ENCODE measurements at regions not wholly inside any gene's neighbourhood (a gene's known extent, or its start where the extent isn't known, plus 50 kb on each side); places are given as distances from the start of the nearest gene placed in this dataset.

DNA sequence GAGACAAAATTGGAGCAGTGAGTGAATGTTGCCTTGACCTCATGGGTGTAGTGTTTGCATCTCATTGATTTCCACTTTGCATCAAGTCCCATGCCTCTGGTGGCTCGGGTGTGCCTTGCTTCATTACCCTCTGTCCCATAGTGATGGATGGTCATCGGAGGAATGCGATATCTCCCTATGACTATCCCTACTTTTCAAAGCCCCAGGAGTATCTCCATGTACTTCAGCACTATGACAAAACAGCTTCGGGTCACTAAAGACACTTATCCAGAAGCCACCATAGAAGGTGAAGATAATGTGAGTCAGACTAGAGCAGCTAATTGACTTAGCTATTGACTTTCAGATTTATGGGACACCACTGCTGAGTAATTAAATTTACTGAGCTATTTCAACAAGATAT is 355.1 kb upstream of the CCDC196 start:
- H3K4me3 ChIP-seq (ENCODE audit: low read length), result no peak overlapping the region
- H3K27me3 ChIP-seq (ENCODE audit: insufficient read depth, low read length, poor library complexity), result no peaks in the 10 kb centered on the region
- DNase-seq, result no peak
- H3K23ac ChIP-seq (ENCODE audit: low read length), result no peak overlapping the region
- H2BK5ac ChIP-seq (ENCODE audit: low read length), result no peak overlapping the region
- H2BK15ac ChIP-seq (replicated peaks; ENCODE audit: low read depth), result no peak overlapping the region
- H4K8ac ChIP-seq (ENCODE audit: low read depth, low read length), result no peak overlapping the region
- no peak overlapping the region for H3K4me2 ChIP-seq (ENCODE audit: low read length)
- H2BK120ac ChIP-seq (ENCODE audit: low read depth, low read length), result no peak overlapping the region
- H3K4me1 ChIP-seq (ENCODE audit: control insufficient read depth, low read depth, low read length), result no peaks in the 10 kb centered on the region
- no peak overlapping the region for H3K56ac ChIP-seq (ENCODE audit: low read length)
- H3K36me3 ChIP-seq (ENCODE audit: control insufficient read depth, insufficient read depth, low read length), result no peaks in the 10 kb centered on the region
- no peaks in the 10 kb centered on the region for H3K79me1 ChIP-seq (ENCODE audit: low read length)
- no peak overlapping the region for H3K4ac ChIP-seq (ENCODE audit: low read depth, low read length)
- no CpG with 5 or more reads among the region's 4 CpGs for WGBS (ENCODE audit: extremely low coverage, insufficient coverage, low lambda C conversion rate)
- H4K5ac ChIP-seq (ENCODE audit: low read length), result no peak overlapping the region
- no peak overlapping the region for H3K27ac ChIP-seq (ENCODE audit: low read depth, low read length)
- no peak overlapping the region for H2AK5ac ChIP-seq (ENCODE audit: low read length)
- H3K79me2 ChIP-seq (ENCODE audit: control insufficient read depth, insufficient read depth, low read length), result no peaks in the 10 kb centered on the region
- no peak overlapping the region for H3K9ac ChIP-seq (ENCODE audit: low read length)
- no peak overlapping the region for H3K18ac ChIP-seq (ENCODE audit: low read length)

DNA sequence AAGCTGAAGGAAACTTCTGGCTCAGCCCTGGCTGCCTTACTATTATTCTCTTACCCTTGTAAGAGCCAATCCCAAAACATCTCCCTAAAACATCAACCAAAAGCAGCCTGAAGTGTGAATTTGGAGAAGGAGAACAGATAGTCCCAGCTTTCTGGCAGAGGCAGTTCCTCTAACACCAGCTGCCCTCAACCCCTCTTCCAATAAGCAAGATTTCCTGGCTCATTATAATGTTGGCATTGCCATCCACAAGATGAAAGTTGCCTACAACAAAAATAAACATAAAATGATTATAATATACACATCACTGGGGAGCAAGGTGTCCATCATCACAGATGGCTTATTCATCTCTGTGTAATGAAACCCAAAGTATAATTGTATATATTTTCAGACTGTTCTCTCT is 352.5 kb upstream of the CCDC196 start:
- H3K79me1 ChIP-seq (ENCODE audit: low read length), result no peaks in the 10 kb centered on the region
- no peak overlapping the region for H3K4me2 ChIP-seq (ENCODE audit: low read length)
- H3K27ac ChIP-seq (ENCODE audit: low read depth, low read length), result no peak overlapping the region
- H3K4me3 ChIP-seq (ENCODE audit: low read length), result no peak overlapping the region
- DNase-seq, result no peak
- no peak overlapping the region for H4K8ac ChIP-seq (ENCODE audit: low read depth, low read length)
- H3K27me3 ChIP-seq (ENCODE audit: insufficient read depth, low read length, poor library complexity), result no peaks in the 10 kb centered on the region
- H2BK120ac ChIP-seq (ENCODE audit: low read depth, low read length), result no peak overlapping the region
- no peaks in the 10 kb centered on the region for H3K4me1 ChIP-seq (ENCODE audit: control insufficient read depth, low read depth, low read length)
- no peaks in the 10 kb centered on the region for H3K79me2 ChIP-seq (ENCODE audit: control insufficient read depth, insufficient read depth, low read length)
- no peak overlapping the region for H3K23ac ChIP-seq (ENCODE audit: low read length)
- H3K18ac ChIP-seq (ENCODE audit: low read length), result no peak overlapping the region
- no peak overlapping the region for H3K4ac ChIP-seq (ENCODE audit: low read depth, low read length)
- no peak overlapping the region for H2AK5ac ChIP-seq (ENCODE audit: low read length)
- no peaks in the 10 kb centered on the region for H3K36me3 ChIP-seq (ENCODE audit: control insufficient read depth, insufficient read depth, low read length)
- no peak overlapping the region for H4K5ac ChIP-seq (ENCODE audit: low read length)
- no peak overlapping the region for H3K9ac ChIP-seq (ENCODE audit: low read length)
- no peak overlapping the region for H2BK5ac ChIP-seq (ENCODE audit: low read length)
- no peak overlapping the region for H2BK15ac ChIP-seq (replicated peaks; ENCODE audit: low read depth)
- no peak overlapping the region for H3K56ac ChIP-seq (ENCODE audit: low read length)

DNA sequence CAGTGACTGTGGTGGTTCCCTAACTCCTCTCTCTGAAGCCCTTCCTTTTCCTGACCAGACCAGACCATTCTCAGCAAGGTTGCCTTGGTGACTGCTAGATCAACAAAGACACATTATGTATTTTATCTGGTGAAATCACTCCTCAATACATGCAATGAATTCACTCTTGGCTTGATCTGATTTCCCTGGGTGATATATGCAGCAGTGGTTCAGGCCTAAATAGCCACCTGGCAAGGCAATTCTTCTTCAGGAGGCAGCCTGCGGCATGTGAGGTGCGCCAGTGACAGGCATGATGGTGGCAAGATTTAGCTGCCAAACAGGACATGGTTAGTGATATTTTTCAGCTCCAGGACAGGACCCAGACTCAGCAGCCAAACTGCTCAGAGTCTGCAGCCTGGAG is 350.3 kb upstream of the CCDC196 start:
- Histone ChIP-seq H3K36me3 (ENCODE audit: control insufficient read depth, insufficient read depth, low read length) (no peaks in the 10 kb centered on the region), H3K27me3 (ENCODE audit: insufficient read depth, low read length, poor library complexity) (no peaks in the 10 kb centered on the region), H4K5ac (ENCODE audit: low read length) (no peak overlapping the region), H3K9ac (ENCODE audit: low read length) (no peak overlapping the region), H3K4me3 (ENCODE audit: low read length) (no peak overlapping the region), H3K4me2 (ENCODE audit: low read length) (no peak overlapping the region), H3K56ac (ENCODE audit: low read length) (no peak overlapping the region), H2BK120ac (ENCODE audit: low read depth, low read length) (no peak overlapping the region), H3K23ac (ENCODE audit: low read length) (no peak overlapping the region), H3K79me2 (ENCODE audit: control insufficient read depth, insufficient read depth, low read length) (no peaks in the 10 kb centered on the region), H3K79me1 (ENCODE audit: low read length) (no peaks in the 10 kb centered on the region), H3K18ac (ENCODE audit: low read length) (no peak overlapping the region), H2BK5ac (ENCODE audit: low read length) (no peak overlapping the region), H4K8ac (ENCODE audit: low read depth, low read length) (no peak overlapping the region), H2AK5ac (ENCODE audit: low read length) (no peak overlapping the region), H3K27ac (ENCODE audit: low read depth, low read length) (no peak overlapping the region), H3K4ac (ENCODE audit: low read depth, low read length) (no peak overlapping the region), H3K4me1 (ENCODE audit: control insufficient read depth, low read depth, low read length) (no peaks in the 10 kb centered on the region), H2BK15ac (replicated peaks; ENCODE audit: low read depth) (no peak overlapping the region)
- DNase-seq, result peak; percentile 42
- WGBS (ENCODE audit: extremely low coverage, insufficient coverage, low lambda C conversion rate), result no CpG with 5 or more reads among the region's 2 CpGs

DNA sequence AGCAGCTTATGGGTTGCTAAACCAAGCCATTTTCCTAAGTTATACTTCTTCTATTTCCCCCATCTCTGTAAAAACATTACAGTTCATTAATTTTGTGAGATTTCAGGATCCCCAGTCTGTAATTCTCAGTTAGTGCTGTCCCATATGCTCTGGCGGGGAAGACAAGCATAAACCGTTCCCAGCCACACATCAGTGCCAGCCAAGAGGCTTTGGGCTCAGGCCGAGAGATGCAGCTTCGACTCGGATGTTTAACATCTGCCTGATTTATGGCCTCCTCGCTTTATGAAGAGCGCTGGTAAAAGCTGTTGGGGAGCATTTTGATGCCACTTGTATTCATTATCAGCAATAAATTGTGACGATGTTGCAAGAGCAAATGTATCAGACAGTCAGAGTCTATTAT is 349.1 kb upstream of the CCDC196 start:
- Histone ChIP-seq H2BK120ac (ENCODE audit: low read depth, low read length) (no peak overlapping the region), H3K27me3 (ENCODE audit: insufficient read depth, low read length, poor library complexity) (no peaks in the 10 kb centered on the region), H3K56ac (ENCODE audit: low read length) (no peak overlapping the region), H3K9ac (ENCODE audit: low read length) (no peak overlapping the region), H3K4me3 (ENCODE audit: low read length) (no peak overlapping the region), H3K4me1 (ENCODE audit: control insufficient read depth, low read depth, low read length) (no peaks in the 10 kb centered on the region), H3K36me3 (ENCODE audit: control insufficient read depth, insufficient read depth, low read length) (no peaks in the 10 kb centered on the region), H2BK5ac (ENCODE audit: low read length) (no peak overlapping the region), H3K27ac (ENCODE audit: low read depth, low read length) (no peak overlapping the region), H3K4ac (ENCODE audit: low read depth, low read length) (no peak overlapping the region), H3K23ac (ENCODE audit: low read length) (no peak overlapping the region), H4K8ac (ENCODE audit: low read depth, low read length) (no peak overlapping the region), H3K79me1 (ENCODE audit: low read length) (no peaks in the 10 kb centered on the region), H3K18ac (ENCODE audit: low read length) (no peak overlapping the region), H3K79me2 (ENCODE audit: control insufficient read depth, insufficient read depth, low read length) (no peaks in the 10 kb centered on the region), H2AK5ac (ENCODE audit: low read length) (no peak overlapping the region), H2BK15ac (replicated peaks; ENCODE audit: low read depth) (no peak overlapping the region), H4K5ac (ENCODE audit: low read length) (no peak overlapping the region), H3K4me2 (ENCODE audit: low read length) (no peak overlapping the region)
- no peak for DNase-seq
- WGBS (ENCODE audit: extremely low coverage, insufficient coverage, low lambda C conversion rate), result no CpG with 5 or more reads among the region's 8 CpGs

DNA sequence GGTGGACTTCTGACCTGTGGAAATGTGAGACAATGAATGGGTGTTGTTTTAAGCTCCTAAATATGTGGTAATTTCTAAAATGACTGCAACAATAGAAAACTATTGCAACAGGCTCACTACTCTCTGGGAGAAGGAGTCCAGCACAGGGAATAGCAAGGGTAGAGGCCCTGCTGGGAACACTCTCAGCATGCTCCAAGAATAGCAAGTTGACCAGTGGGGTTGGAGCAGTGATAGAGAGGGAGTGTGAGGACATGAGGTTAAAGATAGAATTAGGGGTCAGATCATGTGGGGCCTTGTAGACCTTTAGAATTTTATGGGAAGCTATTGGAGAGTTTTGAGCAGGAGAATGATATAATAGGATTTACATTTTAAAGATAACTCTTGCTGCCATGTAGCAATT is 346.7 kb upstream of the CCDC196 start:
- DNase-seq, result no peak
- no peak overlapping the region for H3K18ac ChIP-seq (ENCODE audit: low read length)
- H4K8ac ChIP-seq (ENCODE audit: low read depth, low read length), result no peak overlapping the region
- no peak overlapping the region for H3K27ac ChIP-seq (ENCODE audit: low read depth, low read length)
- H3K27me3 ChIP-seq (ENCODE audit: insufficient read depth, low read length, poor library complexity), result no peaks in the 10 kb centered on the region
- H3K36me3 ChIP-seq (ENCODE audit: control insufficient read depth, insufficient read depth, low read length), result no peaks in the 10 kb centered on the region
- H4K5ac ChIP-seq (ENCODE audit: low read length), result no peak overlapping the region
- H2BK15ac ChIP-seq (replicated peaks; ENCODE audit: low read depth), result no peak overlapping the region
- H3K4me2 ChIP-seq (ENCODE audit: low read length), result no peak overlapping the region
- H3K4ac ChIP-seq (ENCODE audit: low read depth, low read length), result no peak overlapping the region
- no peak overlapping the region for H3K23ac ChIP-seq (ENCODE audit: low read length)
- no peak overlapping the region for H3K4me3 ChIP-seq (ENCODE audit: low read length)
- H2AK5ac ChIP-seq (ENCODE audit: low read length), result no peak overlapping the region
- no peak overlapping the region for H3K9ac ChIP-seq (ENCODE audit: low read length)
- no peaks in the 10 kb centered on the region for H3K4me1 ChIP-seq (ENCODE audit: control insufficient read depth, low read depth, low read length)
- no peak overlapping the region for H2BK120ac ChIP-seq (ENCODE audit: low read depth, low read length)
- no peak overlapping the region for H2BK5ac ChIP-seq (ENCODE audit: low read length)
- H3K56ac ChIP-seq (ENCODE audit: low read length), result no peak overlapping the region
- no peaks in the 10 kb centered on the region for H3K79me1 ChIP-seq (ENCODE audit: low read length)
- no peaks in the 10 kb centered on the region for H3K79me2 ChIP-seq (ENCODE audit: control insufficient read depth, insufficient read depth, low read length)

DNA sequence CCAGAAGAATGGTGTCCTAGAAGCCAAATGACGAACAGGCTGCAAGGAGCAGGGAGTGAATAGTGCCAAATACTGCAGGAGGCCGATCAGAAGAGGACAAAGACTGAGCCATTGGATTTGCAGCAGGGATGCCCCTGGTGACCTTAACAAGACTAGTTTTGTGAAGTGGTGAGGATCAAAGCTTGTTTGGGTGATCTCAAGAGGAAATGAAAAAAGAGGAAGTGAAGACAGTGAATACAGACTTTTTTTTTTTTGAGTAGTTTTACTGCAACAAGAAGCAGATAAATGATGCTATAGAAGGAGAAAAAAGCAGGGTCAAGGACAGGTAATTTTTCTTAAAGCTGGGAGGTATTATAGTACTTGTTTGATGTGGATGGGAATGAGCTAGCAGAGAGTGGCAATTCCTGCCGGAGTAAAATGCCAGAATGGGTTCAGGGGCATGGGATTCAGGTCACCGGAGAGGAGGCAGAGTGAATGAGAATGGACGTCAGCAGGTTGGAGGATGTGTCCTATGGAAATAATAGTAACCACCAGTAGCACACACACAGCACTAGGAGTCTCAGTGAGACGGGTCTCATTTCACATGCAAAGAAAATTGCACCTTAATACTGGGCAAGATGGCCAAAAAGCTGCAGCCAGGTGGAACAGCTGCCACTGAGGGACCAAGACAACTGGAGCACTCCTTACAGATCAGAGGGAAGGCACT is 345.8 kb upstream of the CCDC196 start:
- Histone ChIP-seq H3K4me3 (ENCODE audit: low read length) (no peak overlapping the region), H3K27ac (ENCODE audit: low read depth, low read length) (no peak overlapping the region), H3K9ac (ENCODE audit: low read length) (no peak overlapping the region), H4K8ac (ENCODE audit: low read depth, low read length) (no peak overlapping the region), H3K27me3 (ENCODE audit: insufficient read depth, low read length, poor library complexity) (no peaks in the 10 kb centered on the region), H2BK15ac (replicated peaks; ENCODE audit: low read depth) (no peak overlapping the region), H3K4ac (ENCODE audit: low read depth, low read length) (no peak overlapping the region), H3K4me1 (ENCODE audit: control insufficient read depth, low read depth, low read length) (no peaks in the 10 kb centered on the region), H2AK5ac (ENCODE audit: low read length) (no peak overlapping the region), H2BK5ac (ENCODE audit: low read length) (no peak overlapping the region), H3K18ac (ENCODE audit: low read length) (no peak overlapping the region), H3K79me2 (ENCODE audit: control insufficient read depth, insufficient read depth, low read length) (no peaks in the 10 kb centered on the region), H3K23ac (ENCODE audit: low read length) (no peak overlapping the region), H3K4me2 (ENCODE audit: low read length) (no peak overlapping the region), H4K5ac (ENCODE audit: low read length) (no peak overlapping the region), H3K36me3 (ENCODE audit: control insufficient read depth, insufficient read depth, low read length) (no peaks in the 10 kb centered on the region), H2BK120ac (ENCODE audit: low read depth, low read length) (no peak overlapping the region), H3K56ac (ENCODE audit: low read length) (no peak overlapping the region), H3K79me1 (ENCODE audit: low read length) (no peaks in the 10 kb centered on the region)
- no peak for DNase-seq
- WGBS (ENCODE audit: extremely low coverage, insufficient coverage, low lambda C conversion rate), result no CpG with 5 or more reads among the region's 6 CpGs

Measured in mesendoderm (in vitro differentiated cells).